ENCODE measurements at regions not wholly inside any gene's neighbourhood (a gene's known extent, or its start where the extent isn't known, plus 50 kb on each side); places are given as distances from the start of the nearest gene placed in this dataset.

DNA sequence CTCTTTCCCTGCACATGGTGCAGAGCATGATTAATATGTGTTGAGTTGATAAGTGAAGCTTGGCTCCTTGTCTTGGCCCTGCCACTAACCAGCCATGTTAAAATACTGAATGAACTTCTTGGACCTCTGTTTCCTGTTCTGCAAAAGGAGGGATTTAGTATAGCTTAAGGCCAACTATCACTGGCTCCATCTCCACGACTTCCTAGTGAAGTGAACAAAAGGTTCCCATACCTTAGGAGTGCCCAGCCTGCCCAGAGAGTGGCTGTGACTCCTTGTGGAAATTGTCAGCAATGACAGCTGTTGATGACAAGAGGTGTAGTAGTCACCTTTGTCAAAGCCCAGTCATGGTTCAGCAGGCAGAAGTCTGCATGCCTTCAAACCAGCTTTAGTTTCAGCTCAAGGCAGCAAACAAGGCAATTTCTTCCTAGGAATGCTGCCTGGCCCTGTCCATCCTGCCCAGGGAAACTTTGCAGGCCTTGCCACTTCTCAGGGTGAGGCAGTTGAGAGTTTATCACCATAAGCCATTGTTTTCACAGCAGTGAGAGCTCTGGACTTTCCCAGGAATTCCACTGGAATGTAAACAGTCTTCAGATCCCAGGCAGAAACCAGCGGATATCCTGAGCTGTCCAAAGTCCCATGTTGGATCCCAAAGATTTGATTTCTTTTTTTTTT is 169.7 kb upstream of the TNFAIP3 start:
- Histone ChIP-seq H3K9me2 (no peaks in the 10 kb centered on the region), H3K27ac (ENCODE audit: low read depth in 2 of 2, low read length in 1 of 2) (no peak overlapping the region), H2AFZ (ENCODE audit: low read depth) (no peak overlapping the region), H3F3A (replicated peaks; ENCODE audit: insufficient read depth) (no peaks in the 10 kb centered on the region), H3K36me3 (replicated peaks in 1 of 2; ENCODE audit: control insufficient read depth in 1 of 2, insufficient read depth in 2 of 2, low read length in 1 of 2) (no peaks in the 10 kb centered on the region), H3K9me3 (no peaks in the 10 kb centered on the region), H3K4me2 (no peak overlapping the region), H3K9ac (no peak overlapping the region), H3K4me3 (ENCODE audit: low read depth in 2 of 2, low read length in 1 of 2) (no peak overlapping the region), H3K4me1 (ENCODE audit: control insufficient read depth in 1 of 2, insufficient read depth in 2 of 2, low read depth in 1 of 2, low read length in 1 of 2) (no peaks in the 10 kb centered on the region), H3K27me3 (ENCODE audit: insufficient read depth) (no peaks in the 10 kb centered on the region; the same call in 1 of the 2 replicates), H4K20me1 (ENCODE audit: insufficient read depth) (no peaks in the 10 kb centered on the region), H3K79me2 (ENCODE audit: insufficient read depth) (no peaks in the 10 kb centered on the region)
- CTCF ChIA-PET: interaction anchor here (0.8 to 3.3 kb wide), 2 partner anchors 11 to 16 kb away, joined by 3 to 16 read pairs; no protein-coding TSS in a partner anchor
- POLR2A ChIA-PET: no interaction called here
- TF ChIP-seq GATA2 (CRISPR knock-in tag; IDR thresholded peaks at IDR 0.05) (no peak), RXRA (IDR thresholded peaks at IDR 0.05; ENCODE audit: borderline replicate concordance, low read depth) (no peak), USF1 (IDR thresholded peaks at IDR 0.05; ENCODE audit: borderline replicate concordance, low read depth) (no peak), POLR2AphosphoS5 (IDR thresholded peaks at IDR 0.05; ENCODE audit: low read depth, low read length) (no peak), PBX3 (IDR thresholded peaks at IDR 0.05) (no peak), TAF1 (IDR thresholded peaks at IDR 0.05; ENCODE audit: borderline replicate concordance, low read depth, low read length) (no peak), SMC3 (IDR thresholded peaks at IDR 0.05; ENCODE audit: low read depth, low read length) (no peak), EP300 (IDR thresholded peaks at IDR 0.05; ENCODE audit: borderline replicate concordance in 1 of 2, low read depth in 1 of 2, low read length in 1 of 2) (no peak), TEAD4 (IDR thresholded peaks at IDR 0.05; ENCODE audit: borderline replicate concordance, insufficient read depth) (no peak), YY1 (IDR thresholded peaks at IDR 0.05; ENCODE audit: low read depth) (no peak), TCF12 (IDR thresholded peaks at IDR 0.05) (no peak), RAD21 (IDR thresholded peaks at IDR 0.05; ENCODE audit: low read length) (no peak), NFIC (IDR thresholded peaks at IDR 0.05; ENCODE audit: borderline replicate concordance) (no peak), FOXJ3 (CRISPR knock-in tag; IDR thresholded peaks at IDR 0.05) (no peak), ZBTB33 (IDR thresholded peaks at IDR 0.05; ENCODE audit: borderline replicate concordance, low read depth) (no peak), NRF1 (IDR thresholded peaks at IDR 0.05; ENCODE audit: low read depth, low read length) (no peak)
- TF ChIP-seq, protein P1, sequence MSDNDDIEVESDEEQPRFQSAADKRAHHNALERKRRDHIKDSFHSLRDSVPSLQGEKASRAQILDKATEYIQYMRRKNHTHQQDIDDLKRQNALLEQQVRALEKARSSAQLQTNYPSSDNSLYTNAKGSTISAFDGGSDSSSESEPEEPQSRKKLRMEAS (IDR thresholded peaks at IDR 0.05; ENCODE audit: low read depth): no peak
- TF ChIP-seq, protein P2, sequence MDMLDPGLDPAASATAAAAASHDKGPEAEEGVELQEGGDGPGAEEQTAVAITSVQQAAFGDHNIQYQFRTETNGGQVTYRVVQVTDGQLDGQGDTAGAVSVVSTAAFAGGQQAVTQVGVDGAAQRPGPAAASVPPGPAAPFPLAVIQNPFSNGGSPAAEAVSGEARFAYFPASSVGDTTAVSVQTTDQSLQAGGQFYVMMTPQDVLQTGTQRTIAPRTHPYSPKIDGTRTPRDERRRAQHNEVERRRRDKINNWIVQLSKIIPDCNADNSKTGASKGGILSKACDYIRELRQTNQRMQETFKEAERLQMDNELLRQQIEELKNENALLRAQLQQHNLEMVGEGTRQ (IDR thresholded peaks at IDR 0.05; ENCODE audit: borderline replicate concordance, low read depth, low read length): no peak
- TF ChIP-seq, protein P3, sequence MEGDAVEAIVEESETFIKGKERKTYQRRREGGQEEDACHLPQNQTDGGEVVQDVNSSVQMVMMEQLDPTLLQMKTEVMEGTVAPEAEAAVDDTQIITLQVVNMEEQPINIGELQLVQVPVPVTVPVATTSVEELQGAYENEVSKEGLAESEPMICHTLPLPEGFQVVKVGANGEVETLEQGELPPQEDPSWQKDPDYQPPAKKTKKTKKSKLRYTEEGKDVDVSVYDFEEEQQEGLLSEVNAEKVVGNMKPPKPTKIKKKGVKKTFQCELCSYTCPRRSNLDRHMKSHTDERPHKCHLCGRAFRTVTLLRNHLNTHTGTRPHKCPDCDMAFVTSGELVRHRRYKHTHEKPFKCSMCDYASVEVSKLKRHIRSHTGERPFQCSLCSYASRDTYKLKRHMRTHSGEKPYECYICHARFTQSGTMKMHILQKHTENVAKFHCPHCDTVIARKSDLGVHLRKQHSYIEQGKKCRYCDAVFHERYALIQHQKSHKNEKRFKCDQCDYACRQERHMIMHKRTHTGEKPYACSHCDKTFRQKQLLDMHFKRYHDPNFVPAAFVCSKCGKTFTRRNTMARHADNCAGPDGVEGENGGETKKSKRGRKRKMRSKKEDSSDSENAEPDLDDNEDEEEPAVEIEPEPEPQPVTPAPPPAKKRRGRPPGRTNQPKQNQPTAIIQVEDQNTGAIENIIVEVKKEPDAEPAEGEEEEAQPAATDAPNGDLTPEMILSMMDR (IDR thresholded peaks at IDR 0.05): no peak
- DNase-seq: no peak
- WGBS (ENCODE audit: low lambda C conversion rate): 5% methylated on average over 2 of the region's 2 CpGs

All from SK-N-SH (cell line).